SK-N-SH (cell line): ENCODE measurements at regions not wholly inside any gene's neighbourhood (a gene's known extent, or its start where the extent isn't known, plus 50 kb on each side); places are given as distances from the start of the nearest gene placed in this dataset.

Experiments used
- CTCF ChIA-PET: fragments of 300-600, 350-600 bp; formaldehyde crosslinking; extraction: SDS; loops from one replicate; lab custom pipeline; 2021; lab: Yijun Ruan, JAX
- POLR2A ChIA-PET: fragments of 350-600 bp; sonication (Branson Sonifier 250); formaldehyde crosslinking; extraction: SDS; loops from one replicate; lab custom pipeline; 2020; ENCODE audit warnings: antibody characterized with exemption, inconsistent platforms; lab: Yijun Ruan, JAX
- DNase-seq: peaks from one replicate; pipeline ENCODE4 v3.0.0; 2012
- H2AFZ ChIP-seq: fragments of 200-600 bp; sonication (generic); 2 replicates; pipeline ENCODE4 v1.8.1; 2016; ENCODE audit warnings: antibody characterized with exemption, mild to moderate bottlenecking, low read depth
- H3F3A ChIP-seq: fragments of 200-600 bp; sonication (generic); replicated peaks from 2 replicates; pipeline ENCODE3; 2016; ENCODE audit warnings: antibody characterized with exemption, mild to moderate bottlenecking; ENCODE audit not compliant: insufficient read depth
- H3K27ac ChIP-seq, 2 experiments: fragments of 200-500 bp in 1 of 2; fragments of 200-600 bp in 1 of 2; sonication (Bioruptor generic) in 1 of 2; sonication (generic), shearing (Covaris generic) in 1 of 2; 2 replicates each; pipeline versions ENCODE4 v1.5.1 to v1.6.1; 2014 to 2016; ENCODE audit warnings: low read depth in 2 of 2, inconsistent platforms in 1 of 2, low read length in 1 of 2, mild to moderate bottlenecking in 1 of 2, mixed read lengths in 1 of 2
- H3K27me3 ChIP-seq: fragments of 200-600 bp; sonication (generic), shearing (Covaris generic); 2 replicates; pipeline ENCODE4 v1.6.1; 2016; ENCODE audit warnings: mixed run types; ENCODE audit not compliant: insufficient read depth
- H3K36me3 ChIP-seq, 2 experiments: fragments of 200-500 bp in 1 of 2; fragments of 200-600 bp in 1 of 2; sonication (Bioruptor generic) in 1 of 2; sonication (generic) in 1 of 2; replicated peaks in 1 of 2; 2 replicates each; pipeline versions ENCODE3 to v1.5.1; 2014 to 2016; ENCODE audit warnings: low read length in 1 of 2, mild to moderate bottlenecking in 1 of 2; ENCODE audit not compliant: insufficient read depth in 2 of 2, control insufficient read depth in 1 of 2
- H3K4me1 ChIP-seq, 2 experiments: fragments of 200-500 bp in 1 of 2; fragments of 200-600 bp in 1 of 2; sonication (Bioruptor generic) in 1 of 2; sonication (generic), shearing (Covaris generic) in 1 of 2; 2 replicates each; pipeline versions ENCODE4 v1.5.1 to v1.6.1; 2014 to 2016; ENCODE audit warnings: low read depth in 1 of 2, low read length in 1 of 2, mixed run types in 1 of 2; ENCODE audit not compliant: insufficient read depth in 2 of 2, control insufficient read depth in 1 of 2
- H3K4me2 ChIP-seq: fragments of 200-600 bp; sonication (generic), shearing (Covaris generic); 2 replicates; pipeline ENCODE4 v1.6.1; 2017; ENCODE audit warnings: mixed run types
- H3K4me3 ChIP-seq, 2 experiments: fragments of 200-500 bp in 1 of 2; fragments of 200-600 bp in 1 of 2; sonication (Bioruptor generic) in 1 of 2; sonication (generic), shearing (Covaris generic) in 1 of 2; 2 replicates each; pipeline versions ENCODE4 v1.5.1 to v1.8.1; 2014 to 2016; ENCODE audit warnings: low read depth in 2 of 2, inconsistent platforms in 1 of 2, low read length in 1 of 2, mild to moderate bottlenecking in 1 of 2, mixed read lengths in 1 of 2, moderate library complexity in 1 of 2
- H3K79me2 ChIP-seq: fragments of 200-600 bp; sonication (generic); 2 replicates; pipeline ENCODE4 v1.8.1; 2017; ENCODE audit warnings: mild to moderate bottlenecking; ENCODE audit not compliant: insufficient read depth
- H3K9ac ChIP-seq: fragments of 200-600 bp; sonication (generic); 2 replicates; pipeline ENCODE4 v1.6.1; 2017; ENCODE audit warnings: mixed run types
- H3K9me2 ChIP-seq: fragments of 200-600 bp; sonication (generic); 2 replicates; pipeline ENCODE4 v1.6.1; 2017; ENCODE audit warnings: mixed run types
- H3K9me3 ChIP-seq: fragments of 200-600 bp; sonication (generic); 2 replicates; pipeline ENCODE4 v1.6.1; 2017; ENCODE audit warnings: mixed run types, mild to moderate bottlenecking, moderate library complexity
- H4K20me1 ChIP-seq: fragments of 200-600 bp; sonication (generic); 2 replicates; pipeline ENCODE4 v1.6.1; 2017; ENCODE audit warnings: mild to moderate bottlenecking, mixed run types; ENCODE audit not compliant: insufficient read depth
- ELF1 ChIP-seq: IDR thresholded peaks from 2 replicates; pipeline ENCODE4 v1.4.0; 2012
- EZH2phosphoT487 ChIP-seq: fragments of 200-600 bp; sonication (generic); IDR thresholded peaks from 2 replicates; pipeline ENCODE4 v1.6.1; 2017; ENCODE audit warnings: low read depth, mixed run types, mild to moderate bottlenecking, antibody characterized with exemption, moderate library complexity, borderline replicate concordance
- FOSL2 ChIP-seq: IDR thresholded peaks from 2 replicates; pipeline ENCODE4 v1.4.0; 2012; ENCODE audit warnings: low read depth, mild to moderate bottlenecking, moderate library complexity, borderline replicate concordance
- FOXJ3 ChIP-seq: sonication (generic); formaldehyde crosslinking; IDR thresholded peaks from 2 replicates; pipeline ENCODE4 v1.5.1; 2020; ENCODE audit warnings: mild to moderate bottlenecking, missing genetic modification reagents
- GATA2 ChIP-seq: sonication (generic); formaldehyde crosslinking; IDR thresholded peaks from 2 replicates; pipeline ENCODE4 v1.5.0; 2020; ENCODE audit warnings: mild to moderate bottlenecking, missing genetic modification reagents
- NRF1 ChIP-seq: IDR thresholded peaks from 2 replicates; pipeline ENCODE4 v1.6.1; 2012; ENCODE audit warnings: low read depth, mild to moderate bottlenecking, low read length
- POLR2AphosphoS5 ChIP-seq: IDR thresholded peaks from 2 replicates; pipeline ENCODE4 v1.6.1; 2012; ENCODE audit warnings: low read depth, low read length
- RAD21 ChIP-seq: IDR thresholded peaks from 2 replicates; pipeline ENCODE4 v1.6.1; 2012; ENCODE audit warnings: mild to moderate bottlenecking, low read length
- RFX5 ChIP-seq: IDR thresholded peaks from 2 replicates; pipeline ENCODE4 v1.6.1; 2012; ENCODE audit warnings: mild to moderate bottlenecking, improper control_type of control experiment, low read length
- RXRA ChIP-seq: IDR thresholded peaks from 2 replicates; pipeline ENCODE4 v1.4.0; 2012; ENCODE audit warnings: low read depth, mild to moderate bottlenecking, borderline replicate concordance
- SIN3A ChIP-seq: IDR thresholded peaks from 2 replicates; pipeline ENCODE4 v1.6.1; 2012; ENCODE audit warnings: low read depth, mild to moderate bottlenecking, low read length, moderate library complexity, borderline replicate concordance
- TCF12 ChIP-seq: IDR thresholded peaks from 2 replicates; pipeline ENCODE4 v1.4.0; 2012
- TEAD4 ChIP-seq: IDR thresholded peaks from 2 replicates; pipeline ENCODE4 v1.4.0; 2012; ENCODE audit warnings: mild to moderate bottlenecking, borderline replicate concordance; ENCODE audit not compliant: insufficient read depth
- YY1 ChIP-seq: IDR thresholded peaks from 2 replicates; pipeline ENCODE4 v1.4.0; 2012; ENCODE audit warnings: low read depth, mild to moderate bottlenecking
- WGBS: methylation state at CpG from one replicate; pipeline ENCODE4 v1.1.6; 2017; ENCODE audit warnings: low lambda C conversion rate; 5-methylcytosine and 5-hydroxymethylcytosine counted together
- TF ChIP-seq, protein P1 (sequence below): IDR thresholded peaks from 2 replicates; pipeline ENCODE4 v1.4.0; 2012; ENCODE audit warnings: low read depth
- TF ChIP-seq, protein P2 (sequence below): IDR thresholded peaks from 2 replicates; pipeline ENCODE4 v1.4.0; 2012; ENCODE audit warnings: low read depth, borderline replicate concordance

DNA sequence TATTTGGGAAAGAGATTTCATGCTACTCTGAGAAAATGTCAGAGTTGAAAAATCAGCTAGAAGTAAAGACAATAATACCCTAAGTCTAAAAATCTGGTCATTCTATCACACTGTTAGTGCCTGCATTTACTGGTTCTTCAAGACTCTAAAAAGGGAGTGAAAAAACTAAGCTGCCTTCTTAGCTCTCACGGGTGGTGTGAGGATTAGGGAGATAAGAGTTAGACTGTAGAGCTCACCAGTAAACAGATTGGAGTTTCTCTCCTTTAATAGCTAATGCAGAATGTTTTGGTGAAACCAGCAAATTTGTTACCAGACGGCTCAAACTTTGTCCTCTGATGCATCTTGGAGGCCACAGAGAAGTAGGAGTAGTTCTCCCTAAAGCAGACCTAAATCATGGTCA lies 135.0 kb upstream of the OTX2 start:
- no peak overlapping the region for H3K9ac ChIP-seq
- no peak overlapping the region for H3K4me3 ChIP-seq
- no peak for DNase-seq
- H3K9me2 ChIP-seq: no peaks in the 10 kb centered on the region
- H3K27me3 ChIP-seq: no peaks in the 10 kb centered on the region
- no peaks in the 10 kb centered on the region for H3F3A ChIP-seq
- TF ChIP-seq RFX5: no peak
- TF ChIP-seq RXRA: no peak
- no peak for TF ChIP-seq EZH2phosphoT487
- no peak for TF ChIP-seq SIN3A
- no peak for TF ChIP-seq YY1
- TF ChIP-seq, protein P1, sequence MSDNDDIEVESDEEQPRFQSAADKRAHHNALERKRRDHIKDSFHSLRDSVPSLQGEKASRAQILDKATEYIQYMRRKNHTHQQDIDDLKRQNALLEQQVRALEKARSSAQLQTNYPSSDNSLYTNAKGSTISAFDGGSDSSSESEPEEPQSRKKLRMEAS: no peak
- no peak for TF ChIP-seq TCF12
- no peak for TF ChIP-seq POLR2AphosphoS5
- TF ChIP-seq NRF1: no peak
- TF ChIP-seq GATA2 (CRISPR knock-in tag): no peak
- TF ChIP-seq FOSL2: no peak
- TF ChIP-seq RAD21: no peak
- TF ChIP-seq, protein P2, sequence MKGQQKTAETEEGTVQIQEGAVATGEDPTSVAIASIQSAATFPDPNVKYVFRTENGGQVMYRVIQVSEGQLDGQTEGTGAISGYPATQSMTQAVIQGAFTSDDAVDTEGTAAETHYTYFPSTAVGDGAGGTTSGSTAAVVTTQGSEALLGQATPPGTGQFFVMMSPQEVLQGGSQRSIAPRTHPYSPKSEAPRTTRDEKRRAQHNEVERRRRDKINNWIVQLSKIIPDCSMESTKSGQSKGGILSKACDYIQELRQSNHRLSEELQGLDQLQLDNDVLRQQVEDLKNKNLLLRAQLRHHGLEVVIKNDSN: no peak
- TF ChIP-seq ELF1: no peak
- WGBS: 6% methylated on average over 2 of the region's 2 CpGs
- H2AFZ ChIP-seq: no peak overlapping the region
- no peaks in the 10 kb centered on the region for H3K36me3 ChIP-seq
- H3K9me3 ChIP-seq: no peaks in the 10 kb centered on the region
- no peaks in the 10 kb centered on the region for H3K4me1 ChIP-seq
- H3K27ac ChIP-seq: no peak overlapping the region
- H3K79me2 ChIP-seq: no peaks in the 10 kb centered on the region
- CTCF ChIA-PET: interaction anchor here (2.3 kb wide), 1 partner anchor 13 kb away, joined by 6 read pairs; no protein-coding TSS in a partner anchor
- H3K4me2 ChIP-seq: no peak overlapping the region
- POLR2A ChIA-PET: no interaction called here
- no peaks in the 10 kb centered on the region for H4K20me1 ChIP-seq

DNA sequence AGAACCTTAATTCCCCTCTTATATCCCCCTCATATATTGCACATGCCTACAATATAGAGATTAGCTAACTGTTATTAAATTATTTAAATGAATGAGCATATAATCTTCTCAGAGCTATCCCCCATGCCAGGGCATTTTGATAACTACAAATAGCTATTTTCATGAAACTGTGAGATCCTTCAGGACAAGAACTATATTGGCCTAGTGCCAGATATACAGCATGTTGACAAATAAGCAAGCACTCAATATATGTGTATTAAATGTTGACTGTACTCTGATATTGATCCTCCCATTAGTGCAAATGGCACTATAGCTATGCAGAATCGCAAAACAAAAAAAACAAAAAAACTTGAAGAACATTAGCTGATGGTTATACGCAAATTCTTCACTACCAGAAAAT lies 134.1 kb upstream of the OTX2 start:
- no peaks in the 10 kb centered on the region for H3K9me2 ChIP-seq
- H3K36me3 ChIP-seq: no peaks in the 10 kb centered on the region
- H2AFZ ChIP-seq: no peak overlapping the region
- 60% methylated on average over 2 of the region's 2 CpGs for WGBS
- H3K4me2 ChIP-seq: no peak overlapping the region
- H3K27ac ChIP-seq: no peak overlapping the region
- no peak for DNase-seq
- no peaks in the 10 kb centered on the region for H4K20me1 ChIP-seq
- ChIA-PET CTCF (interaction anchor here (2.3 kb wide), 1 partner anchor 14 kb away, joined by 6 read pairs; no protein-coding TSS in a partner anchor), POLR2A (no interaction called here)
- no peaks in the 10 kb centered on the region for H3K9me3 ChIP-seq
- H3K9ac ChIP-seq: no peak overlapping the region
- H3F3A ChIP-seq: no peaks in the 10 kb centered on the region
- H3K4me3 ChIP-seq: no peak overlapping the region
- no peaks in the 10 kb centered on the region for H3K79me2 ChIP-seq
- no peak for TF ChIP-seq TEAD4
- TF ChIP-seq GATA2 (CRISPR knock-in tag): no peak
- TF ChIP-seq FOXJ3 (CRISPR knock-in tag): no peak
- TF ChIP-seq, all 33 proteins: peak for 0
- no peaks in the 10 kb centered on the region; the same call in 1 of the 2 replicates for H3K27me3 ChIP-seq
- H3K4me1 ChIP-seq: no peaks in the 10 kb centered on the region
